ENCODE measurements at regions not wholly inside any gene's neighbourhood (a gene's known extent, or its start where the extent isn't known, plus 50 kb on each side); places are given as distances from the start of the nearest gene placed in this dataset.
A peak's percentile ranks its signal among the peaks of the same experiment; 100 is the strongest.

GRCh38 chr2:236951830-236952475 lies 133.7 kb upstream of the COPS8 start:
- DNase-seq (no peak), ATAC-seq (replicated peaks in 1 of 2) (no peak)
- Mint-ChIP-seq H3K27ac (no peak overlapping the region), H3K27me3 (ENCODE audit: low read depth) (peaks cover 42% of the 10 kb centered on the region), H3K4me3 (no peak overlapping the region), H3K36me3 (ENCODE audit: insufficient read depth in 2 of 2) (no peaks in the 10 kb centered on the region), H3K9me3 (peaks cover 2 to 8% of the 10 kb centered on the region in 2 donors), H3K4me1 (ENCODE audit: low read depth) (peaks cover 13% of the 10 kb centered on the region)

DNA sequence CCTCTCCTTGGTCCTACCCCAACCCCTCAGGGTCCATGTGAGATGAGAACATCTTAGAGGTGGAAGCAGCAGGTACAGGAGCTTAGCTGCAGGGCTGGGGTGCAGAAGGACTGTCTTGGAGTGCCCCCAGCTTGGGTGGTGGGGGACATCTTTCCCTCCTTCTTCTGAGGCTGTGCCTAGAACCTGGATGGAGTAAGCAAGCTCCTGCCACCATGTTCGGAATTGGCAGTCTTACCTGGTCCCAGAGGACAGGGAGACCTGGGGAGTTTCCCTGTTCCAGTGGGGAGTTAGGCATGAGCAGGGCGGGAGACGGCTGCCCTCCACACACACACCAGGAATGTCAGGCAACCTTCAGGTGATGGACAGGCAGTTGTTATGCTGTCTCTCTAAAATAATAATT lies 131.0 kb upstream of the COPS8 start:
- peaks cover 2 to 8% of the 10 kb centered on the region in 2 donors for H3K9me3 Mint-ChIP-seq
- no peak for ATAC-seq (replicated peaks in 1 of 2)
- DNase-seq: no peak
- H3K4me3 Mint-ChIP-seq: no peak overlapping the region
- no peaks in the 10 kb centered on the region for H3K36me3 Mint-ChIP-seq (ENCODE audit: insufficient read depth in 2 of 2)
- peaks cover 42% of the 10 kb centered on the region for H3K27me3 Mint-ChIP-seq (ENCODE audit: low read depth)
- peaks cover 13% of the 10 kb centered on the region for H3K4me1 Mint-ChIP-seq (ENCODE audit: low read depth)
- no peak overlapping the region for H3K27ac Mint-ChIP-seq

DNA sequence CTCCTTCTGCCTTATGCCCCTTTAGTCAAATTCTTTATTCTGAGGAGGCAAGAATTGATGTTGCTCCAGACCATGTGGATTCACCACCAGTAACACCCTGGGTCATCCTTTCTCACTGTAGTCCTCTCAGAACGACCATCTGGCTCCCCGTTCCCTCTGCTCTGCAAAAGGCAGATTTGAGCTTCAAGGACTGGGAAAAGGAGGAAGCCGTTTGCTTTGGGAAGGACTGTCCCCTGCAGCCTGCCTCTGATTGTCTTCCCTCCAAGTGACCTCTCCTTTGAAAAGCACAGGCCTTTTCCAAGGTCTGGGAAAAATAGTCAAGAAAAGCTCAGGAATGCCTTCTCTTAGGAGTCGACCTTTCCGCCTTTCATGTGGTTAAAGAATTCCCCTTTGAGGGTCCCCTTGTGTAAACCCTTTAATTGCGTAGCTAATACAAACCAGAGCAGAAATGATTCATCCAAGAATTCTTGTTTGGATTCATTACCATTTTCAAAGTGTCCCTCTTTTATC lies 130.1 kb upstream of the COPS8 start:
- ATAC-seq (replicated peaks in 1 of 2): no peak
- Mint-ChIP-seq H3K4me3 (no peak overlapping the region), H3K27me3 (ENCODE audit: low read depth) (peaks cover 39% of the 10 kb centered on the region), H3K9me3 (peaks cover 2 to 8% of the 10 kb centered on the region in 2 donors), H3K27ac (no peak overlapping the region), H3K36me3 (ENCODE audit: insufficient read depth in 2 of 2) (no peaks in the 10 kb centered on the region), H3K4me1 (ENCODE audit: low read depth) (peaks cover 13% of the 10 kb centered on the region)
- DNase-seq: no peak

DNA sequence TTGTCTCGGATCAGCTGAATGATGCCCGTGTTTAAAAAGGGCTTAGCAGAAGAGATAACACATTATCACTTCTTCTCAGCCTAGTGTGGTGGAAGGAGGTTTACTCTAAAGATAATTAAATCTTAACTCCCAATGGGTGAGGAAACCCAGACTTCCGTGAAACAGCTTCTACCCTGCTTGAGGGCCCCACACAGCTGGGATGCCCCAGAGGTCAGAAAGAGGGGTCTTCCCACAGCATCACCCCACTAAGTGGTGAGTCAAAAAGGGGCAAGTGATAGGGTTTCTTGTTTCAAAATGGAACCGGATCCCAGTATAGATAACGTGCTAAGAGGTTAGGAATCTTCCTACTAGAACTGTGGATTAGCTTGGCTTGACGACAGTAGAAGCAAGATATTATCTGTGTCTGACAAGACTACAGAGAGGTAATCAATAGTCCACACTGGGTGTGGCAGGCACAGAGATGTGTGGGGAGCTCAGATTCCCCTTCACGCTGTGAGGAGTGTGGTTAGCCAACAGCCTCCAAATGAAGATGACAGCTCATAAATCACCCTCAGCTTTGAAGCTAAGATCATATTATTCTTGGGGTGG lies 129.6 kb upstream of the COPS8 start:
- Mint-ChIP-seq H3K4me1 (ENCODE audit: low read depth) (peaks cover 13% of the 10 kb centered on the region), H3K4me3 (peak overlapping the region; percentile 20 to 59), H3K9me3 (peaks cover 2 to 8% of the 10 kb centered on the region in 2 donors), H3K27me3 (ENCODE audit: low read depth) (peaks cover 39% of the 10 kb centered on the region), H3K36me3 (ENCODE audit: insufficient read depth in 2 of 2) (no peaks in the 10 kb centered on the region), H3K27ac (no peak overlapping the region)
- ATAC-seq (replicated peaks in 1 of 2): peak; percentile 92 to 97
- peak; percentile 41 to 45 for DNase-seq

DNA sequence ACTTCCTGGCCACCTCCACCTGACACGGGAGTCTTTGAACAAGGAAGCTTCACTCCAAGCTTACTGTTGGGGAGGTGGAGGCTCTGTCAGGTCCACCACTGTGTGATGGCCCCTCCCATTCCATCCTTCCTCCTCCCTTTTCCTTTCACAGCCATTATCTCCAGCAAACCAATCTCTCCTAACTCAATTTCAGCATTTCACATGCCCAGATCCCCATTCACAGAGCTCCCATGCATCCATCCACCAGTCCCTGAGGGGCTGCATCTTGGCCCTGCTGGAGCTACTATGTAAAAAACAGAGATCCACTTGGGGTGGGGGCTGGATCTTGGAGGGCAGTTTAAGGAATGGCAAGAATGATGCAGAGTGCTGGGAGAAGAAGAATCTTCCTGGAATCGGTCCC lies 129.0 kb upstream of the COPS8 start:
- ATAC-seq (replicated peaks in 1 of 2): no peak
- peaks cover 37% of the 10 kb centered on the region for H3K27me3 Mint-ChIP-seq (ENCODE audit: low read depth)

DNA sequence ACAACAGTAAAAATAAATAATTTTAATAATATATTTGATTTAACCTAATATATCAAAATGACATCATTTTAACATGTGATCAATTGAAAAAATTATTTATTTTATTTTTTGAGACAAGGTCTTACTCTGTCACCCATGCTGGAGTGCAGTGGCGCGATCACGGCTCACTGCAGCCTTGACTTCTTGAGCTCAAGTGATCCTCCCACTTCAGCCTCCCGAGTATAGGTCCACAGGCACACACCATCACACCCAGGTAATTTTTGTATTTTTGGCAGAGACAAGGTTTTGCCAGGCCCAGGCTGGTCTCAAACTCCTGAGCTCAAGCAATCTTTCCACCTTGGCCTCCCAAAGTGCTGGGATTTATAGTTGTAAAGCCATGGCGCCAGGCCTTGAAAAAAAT lies 126.7 kb upstream of the COPS8 start:
- Mint-ChIP-seq H3K27me3 (ENCODE audit: low read depth) (peaks cover 29% of the 10 kb centered on the region), H3K4me3 (no peak overlapping the region), H3K27ac (no peak overlapping the region), H3K4me1 (ENCODE audit: low read depth) (peaks cover 13% of the 10 kb centered on the region), H3K9me3 (peaks cover 0 to 2% of the 10 kb centered on the region in 2 donors), H3K36me3 (ENCODE audit: insufficient read depth in 2 of 2) (no peaks in the 10 kb centered on the region)
- DNase-seq (no peak), ATAC-seq (replicated peaks in 1 of 2) (no peak)

More for the DNA sequence above, 129.0 kb upstream of the COPS8 start:
- H3K4me1 Mint-ChIP-seq (ENCODE audit: low read depth): peaks cover 13% of the 10 kb centered on the region
- DNase-seq: no peak
- no peaks in the 10 kb centered on the region for H3K36me3 Mint-ChIP-seq (ENCODE audit: insufficient read depth in 2 of 2)
- H3K9me3 Mint-ChIP-seq: peaks cover 2 to 5% of the 10 kb centered on the region in 2 donors
- H3K27ac Mint-ChIP-seq: no peak overlapping the region
- peak overlapping the region; percentile 20 to 59 for H3K4me3 Mint-ChIP-seq

- peaks cover 20% of the 10 kb centered on the region for H3K27me3 Mint-ChIP-seq (ENCODE audit: low read depth)
These were observed 125.8 kb upstream of the COPS8 start for GRCh38 chr2:236959876-236960275.

DNA sequence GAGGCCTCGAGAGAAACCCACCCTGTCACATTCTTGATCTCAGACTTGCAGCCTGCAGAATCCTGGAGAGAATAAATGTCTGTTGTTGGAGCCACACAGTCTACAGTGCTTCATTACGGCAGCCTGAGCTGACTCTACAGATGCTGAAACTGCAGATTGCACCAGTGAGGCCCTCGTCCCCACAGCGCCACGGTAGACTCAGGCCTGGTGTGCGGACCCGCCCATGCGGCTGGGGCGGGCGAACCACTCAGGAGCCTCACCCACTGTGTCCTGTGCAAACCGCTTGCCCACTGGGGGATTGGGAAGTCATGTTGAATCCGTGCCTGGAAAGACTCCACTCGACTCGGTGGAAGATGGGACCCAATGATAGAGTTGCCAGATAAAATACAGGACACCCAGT lies 125.2 kb upstream of the COPS8 start:
- Mint-ChIP-seq H3K4me1 (ENCODE audit: low read depth) (peaks cover 13% of the 10 kb centered on the region), H3K4me3 (no peak overlapping the region), H3K27ac (no peak overlapping the region), H3K27me3 (ENCODE audit: low read depth) (peaks cover 14% of the 10 kb centered on the region), H3K36me3 (ENCODE audit: insufficient read depth in 2 of 2) (no peaks in the 10 kb centered on the region), H3K9me3 (no peaks in the 10 kb centered on the region)
- no peak for ATAC-seq (replicated peaks in 1 of 2)
- no peak for DNase-seq

More at GRCh38 chr2:236959876-236960275, 125.8 kb upstream of the COPS8 start:
- no peak overlapping the region for H3K27ac Mint-ChIP-seq
- H3K4me3 Mint-ChIP-seq: no peak overlapping the region
- ATAC-seq (replicated peaks in 1 of 2): no peak
- DNase-seq: no peak
- no peaks in the 10 kb centered on the region for H3K36me3 Mint-ChIP-seq (ENCODE audit: insufficient read depth in 2 of 2)
- peaks cover 13% of the 10 kb centered on the region for H3K4me1 Mint-ChIP-seq (ENCODE audit: low read depth)
- H3K9me3 Mint-ChIP-seq: peaks cover 0 to 2% of the 10 kb centered on the region in 2 donors

DNA sequence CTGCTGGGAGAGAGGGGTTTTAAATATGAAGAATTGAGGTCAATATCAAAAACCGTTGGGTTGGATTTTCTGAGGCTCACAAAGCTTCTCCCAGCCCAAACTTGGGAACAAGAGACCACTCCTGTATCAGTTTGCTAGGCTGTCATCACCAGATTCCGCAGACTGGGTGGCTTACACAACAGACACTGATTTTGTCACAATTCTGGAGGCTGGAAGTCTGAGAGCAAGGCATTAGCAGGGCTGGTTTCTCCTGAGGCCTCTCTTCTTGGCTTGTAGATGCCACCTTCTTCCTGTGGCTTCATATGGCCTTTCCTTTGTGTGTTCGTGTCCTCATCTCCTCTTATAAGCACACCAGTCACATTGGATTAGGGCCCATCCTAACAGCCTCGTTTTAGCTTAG lies 122.9 kb upstream of the COPS8 start:
- Mint-ChIP-seq H3K27me3 (ENCODE audit: low read depth) (no peaks in the 10 kb centered on the region), H3K9me3 (no peaks in the 10 kb centered on the region)

DNA sequence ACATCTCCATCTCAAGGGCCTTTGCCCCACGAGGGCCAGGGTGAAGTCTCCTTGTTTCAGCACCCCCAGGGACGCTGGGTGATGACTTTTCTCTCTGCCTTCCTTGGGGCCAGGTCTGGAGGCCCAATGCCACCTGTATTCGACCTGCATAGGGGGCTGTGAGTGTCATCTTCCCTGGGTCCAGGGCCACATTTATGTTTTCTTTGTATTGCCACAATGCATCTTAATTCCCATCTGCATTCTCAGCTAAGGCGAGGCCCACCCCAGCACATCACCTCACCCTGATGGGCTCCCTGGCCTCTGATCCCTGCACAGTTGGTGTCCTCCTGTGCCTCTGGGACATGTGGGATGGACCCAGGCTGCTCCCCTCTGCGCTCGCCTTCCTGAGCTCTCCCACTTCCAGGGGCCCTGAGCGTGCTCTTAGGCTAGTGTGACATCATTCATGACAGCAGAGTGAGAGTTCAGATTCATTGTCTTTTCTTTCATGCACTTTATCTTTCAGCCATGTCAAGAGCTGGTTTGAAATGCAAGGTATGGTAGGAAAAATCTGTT lies 122.0 kb upstream of the COPS8 start:
- no peak overlapping the region for H3K4me3 Mint-ChIP-seq
- no peak overlapping the region for H3K27ac Mint-ChIP-seq
- peaks cover 19% of the 10 kb centered on the region for H3K4me1 Mint-ChIP-seq (ENCODE audit: low read depth)
- DNase-seq: no peak
- ATAC-seq (replicated peaks in 1 of 2): no peak
- no peaks in the 10 kb centered on the region for H3K9me3 Mint-ChIP-seq
- no peaks in the 10 kb centered on the region for H3K36me3 Mint-ChIP-seq (ENCODE audit: insufficient read depth in 2 of 2)
- H3K27me3 Mint-ChIP-seq (ENCODE audit: low read depth): no peaks in the 10 kb centered on the region

More for the DNA sequence above, 122.9 kb upstream of the COPS8 start:
- no peaks in the 10 kb centered on the region for H3K36me3 Mint-ChIP-seq (ENCODE audit: insufficient read depth in 2 of 2)
- ATAC-seq (replicated peaks in 1 of 2): no peak
- no peak overlapping the region for H3K4me3 Mint-ChIP-seq
- peaks cover 13% of the 10 kb centered on the region for H3K4me1 Mint-ChIP-seq (ENCODE audit: low read depth)
- H3K27ac Mint-ChIP-seq: no peak overlapping the region
- no peak for DNase-seq

DNA sequence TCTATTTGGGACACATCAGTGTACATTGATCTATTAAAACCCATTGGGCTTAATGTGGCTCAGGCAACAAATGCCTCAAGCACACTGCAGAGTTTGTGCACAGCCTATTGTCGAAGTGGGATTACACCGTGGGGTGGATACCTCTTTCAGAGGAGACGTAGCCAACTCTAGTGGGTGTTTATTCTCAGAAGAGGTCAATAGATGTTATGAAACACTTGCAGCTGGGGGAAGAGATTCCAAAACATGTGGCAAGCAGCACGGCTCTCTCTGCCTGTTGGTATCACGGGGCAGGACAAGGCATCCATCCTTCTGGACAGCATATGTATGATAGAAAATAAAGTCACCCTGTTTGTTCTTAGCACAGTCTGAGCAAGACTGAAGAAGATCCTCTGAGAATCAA lies 121.4 kb upstream of the COPS8 start:
- ATAC-seq (replicated peaks in 1 of 2): no peak
- Mint-ChIP-seq H3K4me3 (no peak overlapping the region), H3K36me3 (ENCODE audit: insufficient read depth in 2 of 2) (no peaks in the 10 kb centered on the region), H3K27me3 (ENCODE audit: low read depth) (no peaks in the 10 kb centered on the region), H3K27ac (no peak overlapping the region), H3K4me1 (ENCODE audit: low read depth) (peaks cover 25% of the 10 kb centered on the region), H3K9me3 (no peaks in the 10 kb centered on the region)
- no peak for DNase-seq

DNA sequence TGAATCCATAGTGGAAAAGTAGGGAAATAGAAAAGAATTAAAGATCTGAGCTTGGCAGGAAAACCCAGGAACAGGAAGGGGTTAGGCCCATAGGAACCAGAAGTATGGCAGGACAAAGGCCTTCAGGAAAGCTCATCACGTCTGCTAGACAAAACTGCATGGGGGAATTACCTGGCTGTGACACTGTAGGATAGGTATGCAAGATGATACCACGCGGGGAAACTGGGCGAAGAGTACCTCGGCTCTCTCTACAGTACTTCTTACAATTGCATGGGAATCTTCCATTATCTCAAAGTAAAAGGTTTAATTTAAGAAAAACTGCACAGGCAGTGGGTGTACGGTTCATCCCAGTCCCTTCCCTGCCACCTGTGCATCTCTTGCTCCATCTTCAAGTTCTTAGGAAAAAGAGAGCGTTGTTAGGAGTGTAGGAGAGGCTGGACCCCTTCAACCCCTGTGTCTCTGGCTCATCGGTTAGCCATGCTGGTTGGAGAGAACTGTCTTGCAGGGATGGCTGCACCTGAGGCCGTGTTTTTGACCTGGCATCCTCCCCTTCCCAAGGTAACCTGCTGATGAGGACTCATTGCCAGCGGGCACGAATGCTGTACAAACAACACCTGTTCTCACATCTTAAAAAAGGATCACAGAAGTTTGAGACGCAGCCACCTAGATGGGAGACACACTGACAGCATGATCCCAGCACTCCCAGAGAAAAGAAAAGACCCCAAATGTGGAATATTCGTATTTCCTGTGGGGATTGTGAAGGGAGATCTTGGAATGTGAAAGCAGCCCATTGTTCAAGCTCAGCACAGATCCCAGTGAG lies 120.5 kb upstream of the COPS8 start:
- DNase-seq (no peak), ATAC-seq (replicated peaks in 1 of 2) (no peak)
- H3K36me3 Mint-ChIP-seq (ENCODE audit: insufficient read depth in 2 of 2): no peaks in the 10 kb centered on the region
- no peaks in the 10 kb centered on the region for H3K9me3 Mint-ChIP-seq
- no peak overlapping the region for H3K27ac Mint-ChIP-seq
- no peaks in the 10 kb centered on the region for H3K27me3 Mint-ChIP-seq (ENCODE audit: low read depth)
- H3K4me3 Mint-ChIP-seq: no peak overlapping the region
- H3K4me1 Mint-ChIP-seq (ENCODE audit: low read depth): peaks cover 35% of the 10 kb centered on the region

DNA sequence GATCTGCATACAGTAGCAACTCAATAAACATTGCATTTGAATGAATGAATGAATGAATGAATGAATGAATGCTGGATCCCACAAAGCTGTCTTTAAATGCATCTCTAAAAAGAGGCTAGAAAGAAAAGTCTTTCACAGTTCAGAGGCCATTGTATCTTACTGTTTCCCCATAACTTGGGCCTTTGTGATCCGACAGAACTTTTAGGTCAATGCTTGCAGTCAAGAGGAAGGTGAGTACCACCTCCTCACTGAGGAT lies 119.9 kb upstream of the COPS8 start:
- H3K4me3 Mint-ChIP-seq: no peak overlapping the region
- H3K36me3 Mint-ChIP-seq (ENCODE audit: insufficient read depth in 2 of 2): no peaks in the 10 kb centered on the region
- H3K27ac Mint-ChIP-seq: no peak overlapping the region
- H3K4me1 Mint-ChIP-seq (ENCODE audit: low read depth): peaks cover 36% of the 10 kb centered on the region
- DNase-seq: no peak
- H3K27me3 Mint-ChIP-seq (ENCODE audit: low read depth): no peaks in the 10 kb centered on the region
- no peak for ATAC-seq (replicated peaks in 1 of 2)
- H3K9me3 Mint-ChIP-seq: no peaks in the 10 kb centered on the region

Data from activated T-cell treated with anti-CD3 and anti-CD28 coated beads, Interleukin-2, amount 50 U/mL, for 72 hours (primary cell).